ENCODE measurements at regions not wholly inside any gene's neighbourhood (a gene's known extent, or its start where the extent isn't known, plus 50 kb on each side); places are given as distances from the start of the nearest gene placed in this dataset.
A peak's percentile ranks its signal among the peaks of the same experiment; 100 is the strongest.

GRCh38 chrX:42952621-42953020 is 174.7 kb upstream of the PPP1R2C start:
- no peak overlapping the region for H3K4me2 ChIP-seq (ENCODE audit: control insufficient read depth, extremely low read depth, insufficient read depth, low read depth, low read length)
- no peaks in the 10 kb centered on the region for H3K36me3 ChIP-seq (ENCODE audit: control insufficient read depth in 2 of 2, extremely low read depth in 1 of 2, insufficient read depth in 2 of 2, low read length in 2 of 2)
- TF ChIP-seq EZH2 (IDR thresholded peaks at IDR 0.05; ENCODE audit: low read length) = no peak
- no peak for TF ChIP-seq CTCF (optimal IDR thresholded peaks at IDR 0.05 in 1 of 3, IDR thresholded peaks at IDR 0.05 in 1 of 3, conservative IDR thresholded peaks at IDR 0.05 in 1 of 3; ENCODE audit: extremely low read depth in 1 of 3, insufficient read depth in 2 of 3, low read length in 3 of 3)
- H4K20me1 ChIP-seq (ENCODE audit: control insufficient read depth, extremely low read depth, insufficient read depth, low read length) = no peaks in the 10 kb centered on the region
- peaks cover 16% of the 10 kb centered on the region for H3K4me1 ChIP-seq (ENCODE audit: control insufficient read depth, extremely low read depth, insufficient read depth, low read length)
- no peaks in the 10 kb centered on the region for H3K79me2 ChIP-seq (ENCODE audit: control insufficient read depth, insufficient read depth, low read length)
- H3K9ac ChIP-seq (ENCODE audit: control insufficient read depth, extremely low read depth, insufficient read depth, low read length) = no peak overlapping the region
- H3K4me3 ChIP-seq (ENCODE audit: control insufficient read depth in 2 of 3, extremely low read depth in 1 of 3, insufficient read depth in 2 of 3, low read depth in 1 of 3, low read length in 3 of 3) = no peak overlapping the region
- DNase-seq (ENCODE audit: low read depth, low spot score) (no peak), FAIRE-seq (peak; percentile 69)
- H3K27me3 ChIP-seq (ENCODE audit: control insufficient read depth, extremely low read depth, insufficient read depth, low read length) = peaks cover under 1% of the 10 kb centered on the region
- no peaks in the 10 kb centered on the region for H3K9me1 ChIP-seq (ENCODE audit: control insufficient read depth, extremely low read depth, insufficient read depth, low read length)
- dilution Hi-C loops (cut with MboI; ENCODE audit: extremely low pct_ligation_motif_present, low sequenced_read_pairs) = no loop called here
- no peak overlapping the region for H2AFZ ChIP-seq (ENCODE audit: control insufficient read depth, low read length)
- H3K9me3 ChIP-seq (ENCODE audit: control insufficient read depth, low read depth, low read length) = no peaks in the 10 kb centered on the region
- H3K27ac ChIP-seq (ENCODE audit: control insufficient read depth, insufficient read depth, low read length) = no peak overlapping the region

- H3K4me2 ChIP-seq (ENCODE audit: control insufficient read depth, extremely low read depth, insufficient read depth, low read depth, low read length) = no peak overlapping the region
- no peaks in the 10 kb centered on the region for H3K36me3 ChIP-seq (ENCODE audit: control insufficient read depth in 2 of 2, extremely low read depth in 1 of 2, insufficient read depth in 2 of 2, low read length in 2 of 2)
- no peak overlapping the region for H2AFZ ChIP-seq (ENCODE audit: control insufficient read depth, low read length)
- no peaks in the 10 kb centered on the region for H3K9me1 ChIP-seq (ENCODE audit: control insufficient read depth, extremely low read depth, insufficient read depth, low read length)
- H3K4me3 ChIP-seq (ENCODE audit: control insufficient read depth in 2 of 3, extremely low read depth in 1 of 3, insufficient read depth in 2 of 3, low read depth in 1 of 3, low read length in 3 of 3) = no peak overlapping the region
- no peaks in the 10 kb centered on the region for H4K20me1 ChIP-seq (ENCODE audit: control insufficient read depth, extremely low read depth, insufficient read depth, low read length)
- no peak for TF ChIP-seq CTCF (optimal IDR thresholded peaks at IDR 0.05 in 1 of 3, IDR thresholded peaks at IDR 0.05 in 1 of 3, conservative IDR thresholded peaks at IDR 0.05 in 1 of 3; ENCODE audit: extremely low read depth in 1 of 3, insufficient read depth in 2 of 3, low read length in 3 of 3)
- TF ChIP-seq EZH2 (IDR thresholded peaks at IDR 0.05; ENCODE audit: low read length) = no peak
- DNase-seq (ENCODE audit: low read depth, low spot score) = no peak
- H3K9ac ChIP-seq (ENCODE audit: control insufficient read depth, extremely low read depth, insufficient read depth, low read length) = no peak overlapping the region
- dilution Hi-C loops (cut with MboI; ENCODE audit: extremely low pct_ligation_motif_present, low sequenced_read_pairs) = no loop called here
- no peaks in the 10 kb centered on the region for H3K9me3 ChIP-seq (ENCODE audit: control insufficient read depth, low read depth, low read length)
- H3K27me3 ChIP-seq (ENCODE audit: control insufficient read depth, extremely low read depth, insufficient read depth, low read length) = peaks cover 2% of the 10 kb centered on the region
- H3K27ac ChIP-seq (ENCODE audit: control insufficient read depth, insufficient read depth, low read length) = no peak overlapping the region
- H3K4me1 ChIP-seq (ENCODE audit: control insufficient read depth, extremely low read depth, insufficient read depth, low read length) = peaks cover 6% of the 10 kb centered on the region
- no peak for FAIRE-seq
- H3K79me2 ChIP-seq (ENCODE audit: control insufficient read depth, insufficient read depth, low read length) = no peaks in the 10 kb centered on the region
These were observed 176.9 kb upstream of the PPP1R2C start for GRCh38 chrX:42954880-42955279.
